CD4-positive, alpha-beta T cell treated with Interleukin-4 for 1 hour (primary cell): ENCODE measurements at regions not wholly inside any gene's neighbourhood (a gene's known extent, or its start where the extent isn't known, plus 50 kb on each side); places are given as distances from the start of the nearest gene placed in this dataset.

ENCODE experiments used
- DNase-seq, 2 donors: peaks; one replicate each; pipeline ENCODE4 v3.0.0-alpha.2; 2020 to 2022

DNA sequence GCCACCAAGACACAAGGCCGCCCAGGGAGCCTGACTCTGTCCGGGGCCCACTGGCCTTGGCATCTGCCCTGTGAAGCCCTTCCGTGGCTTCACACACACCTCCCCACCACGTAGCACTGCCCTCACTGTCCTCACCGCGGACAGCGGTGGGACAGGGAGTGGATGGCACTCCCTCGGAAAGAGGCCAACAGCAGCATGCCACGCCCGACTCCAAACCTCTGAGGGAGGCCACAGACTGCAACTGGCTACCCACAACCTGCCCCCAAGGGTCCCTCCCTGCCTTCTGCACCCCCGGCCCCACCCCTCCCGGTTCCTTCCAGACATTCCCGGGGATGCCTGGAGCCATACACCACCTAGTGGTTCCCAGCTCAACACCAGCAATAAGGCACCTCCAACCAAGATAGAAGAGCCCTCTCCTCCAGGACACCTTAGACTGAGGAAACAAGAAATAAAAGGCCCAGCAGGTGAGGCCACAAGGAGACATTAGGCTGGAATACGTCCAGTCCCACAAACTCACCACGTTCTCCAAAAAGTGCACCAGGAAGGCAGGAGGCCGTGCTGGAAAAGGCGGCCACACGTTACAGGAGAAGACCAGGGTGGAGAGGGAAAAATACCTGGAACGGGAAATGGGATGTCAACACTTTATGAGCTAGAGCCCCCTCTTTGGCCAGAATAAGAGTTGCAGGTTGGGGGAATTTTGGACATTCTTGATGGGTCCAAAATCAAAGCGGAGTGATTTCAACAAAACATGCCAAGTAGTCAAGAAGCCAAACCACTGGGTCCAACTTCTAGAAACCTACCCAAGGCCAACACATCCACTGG is 310.0 kb downstream of the SOX9 start:
- DNase-seq, result no peak

DNA sequence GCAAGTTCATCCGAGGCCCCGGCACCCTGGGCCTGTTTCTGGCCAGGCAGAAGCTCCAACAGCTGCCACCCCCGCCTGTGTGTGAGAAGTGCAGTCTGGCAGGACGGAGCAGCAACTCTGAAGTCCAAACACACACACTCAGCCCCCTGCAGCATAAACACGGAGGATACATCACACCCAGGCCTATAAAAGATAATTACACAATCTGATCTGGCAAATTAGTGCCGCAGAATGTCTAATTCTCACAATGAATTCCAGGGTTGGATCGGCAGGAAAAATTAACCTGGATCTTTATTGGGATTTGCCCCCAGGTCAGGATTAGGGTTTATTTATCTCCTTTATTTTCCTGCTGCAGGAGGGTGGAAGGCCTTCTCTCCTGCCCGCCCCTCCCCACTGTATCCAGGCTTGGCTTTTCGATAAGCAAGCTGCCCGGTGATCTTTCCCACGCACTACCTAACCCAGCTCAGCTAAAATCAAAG is 311.4 kb downstream of the SOX9 start:
- DNase-seq, result no peak

DNA sequence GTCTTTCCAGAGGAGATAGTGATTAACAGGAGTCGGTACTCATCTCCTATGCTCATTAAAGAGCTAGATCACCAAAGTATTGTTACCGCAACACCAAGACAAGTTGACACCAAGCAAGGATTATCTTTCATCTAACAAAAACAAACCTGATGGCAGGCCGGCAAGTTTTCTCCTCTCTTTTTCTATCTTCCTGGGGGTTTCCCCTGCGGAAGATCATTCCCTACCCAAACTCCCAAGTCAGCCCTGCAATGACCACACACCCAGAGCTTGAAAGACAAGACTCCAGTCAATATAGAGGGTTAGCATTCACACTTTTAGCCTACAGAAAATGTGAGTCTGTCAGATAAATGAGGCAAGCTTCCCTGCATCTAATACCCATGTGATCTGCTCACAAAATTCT is 312.1 kb downstream of the SOX9 start:
- DNase-seq, result no peak

DNA sequence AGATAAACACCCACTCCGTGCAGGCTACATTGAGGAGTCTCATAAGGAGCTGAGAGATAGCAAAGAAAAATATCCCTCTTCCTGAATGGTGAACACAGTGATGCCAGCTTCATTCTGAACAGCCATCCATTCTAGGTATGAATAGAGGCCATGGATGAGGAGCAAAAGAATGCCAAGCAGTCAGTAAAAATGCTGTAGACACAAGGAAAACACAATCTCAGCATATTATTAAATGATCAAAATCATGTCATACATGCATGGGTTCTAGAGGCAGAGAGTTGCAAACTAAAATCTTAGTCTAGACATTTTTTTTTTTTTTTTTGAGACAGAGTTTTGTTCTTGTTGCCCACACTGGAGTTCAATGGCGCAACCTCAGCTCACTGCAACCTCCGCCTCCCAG is 313.0 kb downstream of the SOX9 start:
- DNase-seq, result no peak

DNA sequence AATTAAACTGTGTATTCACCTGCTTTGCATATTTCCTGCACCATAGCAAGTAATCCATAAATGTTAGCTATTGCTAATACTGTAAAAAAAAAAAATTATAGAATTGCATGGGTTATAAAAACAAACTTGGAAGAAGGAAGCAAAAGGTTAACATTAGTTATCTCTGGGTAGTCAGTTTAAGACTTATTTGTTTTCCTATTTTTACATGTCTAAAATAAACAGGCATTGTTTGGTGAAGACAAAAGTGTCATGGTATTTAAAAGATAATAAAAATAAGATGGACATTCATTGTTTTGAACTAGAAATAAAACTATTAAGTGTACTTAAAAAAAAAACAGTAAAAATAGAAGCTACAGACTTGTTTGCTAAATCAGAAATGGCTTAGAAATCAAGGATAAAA is 313.8 kb downstream of the SOX9 start:
- DNase-seq, result no peak

DNA sequence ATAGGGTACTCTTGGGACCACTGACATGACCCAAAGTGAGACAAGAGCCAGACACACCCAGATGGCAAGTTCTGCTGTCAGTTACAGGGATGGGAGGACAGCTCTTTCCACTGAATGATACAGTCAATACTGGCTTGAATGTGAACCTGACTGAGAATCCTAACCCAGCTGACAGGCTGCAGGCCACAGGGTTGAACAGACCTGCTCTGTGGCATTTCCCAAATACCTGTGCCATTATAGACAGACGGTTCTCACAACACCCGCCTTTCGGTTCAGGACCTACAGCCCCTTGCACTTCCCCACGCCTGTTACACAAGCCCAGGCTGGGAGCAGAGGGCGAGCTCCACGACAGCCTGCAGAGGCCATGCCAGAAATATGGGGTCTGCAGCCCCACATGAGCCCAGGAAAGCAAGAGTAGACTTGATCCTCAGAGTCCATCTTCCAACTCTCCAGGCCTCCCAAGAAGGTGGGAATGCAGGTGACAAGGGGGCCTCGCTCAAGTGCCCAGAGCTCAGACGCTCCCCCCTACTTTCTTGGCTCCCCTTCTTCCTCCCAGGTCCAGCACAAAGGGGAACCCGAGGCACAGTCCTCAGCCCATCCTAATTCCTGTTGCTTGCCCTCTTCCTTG is 314.3 kb downstream of the SOX9 start:
- DNase-seq, result no peak

DNA sequence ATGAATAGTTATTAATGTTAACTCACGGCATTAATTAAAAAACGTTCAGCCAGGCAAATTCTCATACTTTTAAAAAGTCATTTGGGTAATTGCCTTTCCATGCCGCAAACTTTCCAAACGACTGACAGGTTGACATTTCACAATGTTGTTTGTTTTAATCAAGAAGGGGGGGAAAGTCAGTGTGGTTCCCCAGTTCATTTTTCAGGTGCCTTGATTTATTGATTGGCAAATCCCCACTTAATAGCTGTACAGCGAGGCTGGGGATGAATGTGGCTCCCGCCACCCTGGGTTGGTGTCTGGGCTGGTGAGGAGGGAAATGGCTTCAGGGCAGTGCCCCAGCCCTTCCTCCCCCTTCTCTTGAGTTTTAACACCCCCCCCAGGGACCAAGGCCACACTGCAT is 318.0 kb downstream of the SOX9 start:
- DNase-seq, result no peak

DNA sequence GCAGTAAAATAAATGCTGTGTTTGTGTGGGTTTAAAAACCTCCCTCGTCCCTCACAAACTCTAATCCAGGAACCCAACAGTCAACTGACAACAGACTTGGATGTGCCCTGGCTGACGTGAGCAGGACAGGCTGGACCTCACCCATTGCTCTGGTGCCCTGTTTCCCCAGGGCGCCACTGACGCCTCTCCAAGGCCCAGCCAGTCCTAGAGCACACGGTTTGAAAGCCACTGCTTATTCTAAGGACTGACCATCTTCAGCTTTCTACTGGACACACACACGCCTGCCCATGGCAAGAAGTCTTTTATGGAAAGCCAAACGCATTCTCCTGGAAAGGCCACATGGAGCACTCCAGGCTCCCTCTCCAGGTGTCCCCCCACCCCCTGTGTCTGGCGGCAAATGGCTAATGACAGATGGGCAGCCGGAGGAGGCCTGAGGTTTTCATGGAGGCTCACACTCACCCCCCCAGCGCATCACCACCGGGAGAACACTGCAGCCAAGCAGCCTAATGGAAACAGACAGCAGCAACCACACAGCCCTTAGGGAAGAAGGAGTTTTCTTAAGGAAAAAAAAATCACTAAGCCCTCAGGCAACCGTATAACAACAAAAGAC is 319.2 kb downstream of the SOX9 start:
- no peak for DNase-seq

DNA sequence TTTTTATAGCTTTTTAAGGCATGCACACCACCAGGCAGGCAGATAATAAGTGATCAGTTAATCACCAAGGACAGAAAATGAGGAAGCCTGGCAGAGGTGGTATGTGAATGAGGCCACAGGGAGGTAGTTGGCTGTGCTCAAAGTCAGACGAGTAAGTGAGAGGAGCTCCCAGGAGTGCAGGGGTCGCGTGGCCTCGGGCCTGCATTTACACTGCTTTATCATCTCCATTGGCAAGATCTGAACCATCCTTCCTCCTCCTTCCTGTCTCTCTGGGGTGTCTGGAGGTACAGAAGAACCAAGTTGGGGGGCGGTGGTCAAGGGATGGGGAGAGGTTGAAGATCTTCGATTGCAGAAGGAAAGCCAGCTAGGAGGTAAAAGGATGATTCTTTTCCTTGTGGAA is 320.1 kb downstream of the SOX9 start:
- no peak for DNase-seq

DNA sequence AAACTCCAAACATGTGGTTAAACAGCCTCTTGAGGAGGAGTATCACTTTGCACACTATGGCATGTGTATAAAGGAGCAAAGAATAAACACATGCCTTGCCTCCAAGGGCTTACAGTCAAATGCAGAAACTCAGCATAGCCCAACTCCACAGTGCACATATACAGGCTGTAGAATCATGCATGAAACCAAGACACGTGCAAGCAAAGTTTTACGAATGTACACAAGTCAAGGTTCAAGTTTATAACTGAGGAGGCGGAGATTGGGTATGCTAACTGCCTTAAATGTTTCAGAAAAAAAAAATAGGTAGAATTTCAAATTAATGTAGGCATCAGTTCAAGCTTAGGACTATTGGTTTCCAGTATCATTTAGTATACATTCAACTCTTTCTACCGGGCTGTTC is 321.1 kb downstream of the SOX9 start:
- no peak for DNase-seq

DNA sequence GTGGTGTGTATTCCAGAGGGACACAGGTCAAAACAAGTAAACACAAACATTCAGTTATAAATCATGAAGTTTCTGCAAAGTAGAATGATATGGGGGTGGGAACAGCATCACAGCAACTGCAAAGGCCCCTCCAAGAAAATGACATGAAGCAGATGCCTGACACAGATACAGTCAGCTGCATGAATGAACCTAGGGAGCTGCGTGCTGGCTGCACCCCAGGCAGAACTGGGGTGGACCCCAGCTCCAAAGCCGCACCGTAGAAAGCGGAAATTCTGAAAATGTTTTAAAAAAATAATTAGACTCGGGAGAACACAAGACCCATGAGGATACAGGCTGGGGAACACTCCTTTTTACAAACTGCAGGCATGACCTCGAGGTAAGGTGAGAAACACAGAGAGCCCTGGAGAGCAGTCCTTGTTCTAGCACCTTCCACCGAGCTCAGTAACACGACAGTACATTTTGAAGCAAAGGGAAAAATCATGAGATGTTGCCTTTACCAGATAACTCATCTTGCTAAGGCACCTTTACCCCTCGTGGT is 323.8 kb downstream of the SOX9 start:
- DNase-seq, result no peak

DNA sequence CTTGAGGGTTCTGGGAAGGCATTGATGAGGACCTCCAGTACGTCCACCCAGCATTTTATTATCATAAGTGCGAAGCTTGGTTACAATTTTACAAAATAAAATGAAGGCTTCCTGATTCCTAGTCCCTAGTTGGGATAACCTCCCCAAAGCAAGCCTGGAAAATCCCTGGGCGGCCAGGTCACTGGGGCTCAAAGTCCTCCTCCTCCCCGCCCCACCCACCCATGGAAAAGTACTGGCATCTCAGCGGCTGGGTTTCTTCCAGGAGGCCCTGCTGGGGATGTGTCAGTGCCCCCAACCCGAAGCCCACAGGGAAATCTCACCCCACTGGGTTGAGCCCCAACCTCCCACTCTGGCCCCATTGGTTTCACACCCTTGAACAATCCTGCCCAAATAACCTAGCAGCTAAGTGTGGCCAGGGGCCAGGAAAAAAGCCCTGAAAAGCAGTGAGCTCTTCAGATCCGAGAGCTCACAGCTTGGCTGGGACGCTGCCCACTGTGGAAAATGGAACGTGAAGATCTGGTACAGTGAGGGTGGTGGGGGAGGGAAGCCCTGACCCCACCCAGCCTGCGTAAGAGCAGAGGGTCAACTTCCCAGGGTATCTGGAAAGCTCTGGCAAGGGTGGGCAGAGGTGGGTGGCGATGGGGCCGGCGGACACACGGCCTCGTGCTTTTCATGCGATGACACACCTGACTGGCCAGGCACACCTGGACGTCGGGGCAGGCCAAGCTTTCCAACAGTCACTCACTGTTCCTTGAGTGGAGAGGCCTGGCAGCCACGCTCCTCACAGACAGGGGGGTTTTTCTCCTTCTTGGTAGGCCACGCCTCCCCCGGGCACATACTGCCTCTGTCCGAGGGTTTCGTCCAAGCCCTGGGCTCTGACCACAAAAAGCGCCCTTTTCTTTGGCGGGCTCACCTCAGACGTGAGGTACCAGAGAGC is 324.5 kb downstream of the SOX9 start:
- DNase-seq, result no peak

DNA sequence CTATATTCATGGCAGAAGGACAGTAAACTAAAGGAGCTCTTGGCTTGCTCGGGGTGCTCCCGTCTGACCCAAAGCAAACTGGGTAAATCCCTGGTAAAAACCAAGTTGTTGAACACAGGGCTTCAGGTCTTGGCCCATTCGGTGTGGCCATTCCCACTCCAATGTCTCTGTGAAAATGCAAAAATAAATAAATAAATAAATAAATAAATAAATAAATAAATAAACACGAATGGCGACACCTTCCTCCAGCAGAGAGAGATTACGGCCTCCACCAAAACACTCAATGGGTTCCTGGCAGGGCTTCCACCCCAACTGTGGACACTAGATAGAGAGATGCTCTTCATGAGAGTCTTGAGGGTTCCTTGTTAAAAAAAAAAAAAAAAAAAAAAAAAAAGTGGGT is 325.3 kb downstream of the SOX9 start:
- no peak for DNase-seq

DNA sequence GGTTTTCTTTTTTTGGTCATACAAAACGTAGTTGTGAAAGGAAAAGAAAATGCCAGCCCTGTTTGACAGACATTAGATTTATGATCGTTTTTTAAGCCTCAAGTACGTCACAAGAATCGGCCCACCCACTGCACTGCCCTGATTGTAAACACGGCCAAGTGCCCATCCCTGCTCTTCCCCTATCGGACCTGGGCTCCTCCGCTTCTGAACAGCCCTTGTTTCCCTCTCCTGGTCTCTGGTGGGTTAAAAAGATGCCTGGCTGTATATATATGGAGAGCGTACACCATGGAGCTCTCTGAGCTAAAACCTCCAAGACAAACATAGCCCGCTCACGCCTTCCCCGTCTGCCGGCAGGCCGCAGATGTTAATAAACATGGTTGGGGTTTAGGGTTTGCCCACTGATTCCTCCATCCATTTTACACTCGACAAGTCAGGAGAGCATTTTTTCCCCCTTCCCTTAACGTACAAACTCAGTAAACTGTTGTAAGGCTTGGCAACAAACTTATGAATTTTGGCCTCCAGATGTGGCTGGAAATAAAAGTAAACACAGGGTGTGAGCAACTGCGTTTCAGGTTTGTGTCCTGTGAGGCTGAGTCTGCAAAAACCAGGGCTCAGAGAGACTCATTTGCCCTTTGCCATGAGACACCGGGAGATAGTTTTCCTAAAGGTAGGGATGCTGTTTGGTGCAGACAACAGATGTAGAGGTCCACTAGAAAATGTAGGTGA is 325.9 kb downstream of the SOX9 start:
- no peak for DNase-seq

DNA sequence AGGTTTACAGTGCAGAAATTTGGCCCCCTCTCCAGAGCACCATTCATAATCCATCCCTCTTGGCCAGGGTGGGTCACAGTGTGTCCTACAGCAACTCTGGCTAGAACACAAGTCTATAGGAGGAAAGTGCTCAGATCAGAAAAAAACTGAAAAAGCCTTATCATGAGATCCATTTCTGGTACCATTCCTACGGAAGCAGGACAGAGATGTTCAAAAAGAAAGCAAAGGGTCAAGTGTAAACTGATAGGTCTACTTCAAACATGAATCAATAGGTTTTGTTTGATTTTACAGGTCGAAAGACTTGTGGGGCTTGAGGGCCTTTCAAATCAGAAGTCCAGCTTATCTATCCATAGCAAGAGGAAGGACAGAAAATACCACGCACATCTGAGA is 326.4 kb downstream of the SOX9 start:
- DNase-seq, result no peak

DNA sequence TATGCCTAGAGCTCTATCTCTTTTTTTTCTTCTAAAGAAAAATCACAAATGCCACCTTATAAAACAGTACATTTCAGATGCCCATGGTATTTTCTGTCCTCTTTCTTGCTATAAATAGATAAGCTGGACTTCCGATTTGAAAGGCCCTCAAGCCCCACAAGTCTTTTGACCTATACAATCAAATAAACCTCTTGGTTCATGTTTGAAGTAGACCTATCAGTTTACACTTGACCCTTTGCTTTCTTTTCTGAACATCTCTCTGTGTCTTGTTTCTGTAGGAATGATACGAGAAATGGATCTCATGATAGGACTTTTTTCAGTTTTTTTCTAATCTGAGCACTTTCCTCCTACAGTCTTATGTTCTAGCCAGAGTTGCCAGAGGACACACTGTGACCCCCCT is 327.2 kb downstream of the SOX9 start:
- no peak for DNase-seq

DNA sequence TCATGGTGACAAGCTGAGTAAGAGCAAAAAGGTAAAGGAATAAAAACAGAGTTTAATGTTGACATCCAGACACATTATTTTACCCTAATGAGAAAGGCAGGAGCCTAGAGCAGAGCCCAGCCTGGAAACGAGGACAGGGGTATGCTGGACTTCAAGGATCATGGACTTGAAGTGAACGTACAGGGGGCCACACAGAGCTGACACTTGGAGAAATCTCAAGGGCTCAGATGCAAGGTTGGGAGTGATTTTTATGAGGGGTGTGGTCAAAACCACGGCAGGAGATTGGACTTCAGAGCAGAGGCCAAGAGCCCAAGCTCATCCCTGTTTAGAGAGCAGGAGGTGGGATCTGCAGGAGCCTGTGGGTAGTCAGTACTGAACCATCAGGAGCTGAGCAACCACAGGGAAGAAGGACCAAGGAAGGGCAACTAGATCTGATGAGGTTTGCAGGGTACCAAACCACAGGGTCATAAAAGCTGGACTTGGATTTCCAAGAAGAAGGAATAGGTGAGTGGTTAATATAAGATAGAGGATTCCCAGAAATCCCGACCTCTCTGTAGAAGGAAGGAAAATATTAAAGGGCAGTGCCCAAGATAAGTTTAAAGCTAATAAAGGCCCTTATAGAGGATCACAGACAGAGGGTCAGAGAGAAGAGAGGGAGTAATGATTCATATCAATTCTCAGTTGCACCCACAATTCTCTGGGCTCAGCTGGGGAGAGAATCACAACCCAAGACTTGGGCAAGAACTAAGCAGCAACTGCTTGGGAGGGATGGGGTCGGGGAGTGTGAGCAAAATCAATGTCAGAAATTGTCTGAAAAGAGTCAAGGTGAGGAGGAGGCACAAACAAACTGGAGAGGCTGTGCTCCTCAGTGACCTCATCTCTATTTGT is 331.7 kb downstream of the SOX9 start:
- DNase-seq, result no peak

DNA sequence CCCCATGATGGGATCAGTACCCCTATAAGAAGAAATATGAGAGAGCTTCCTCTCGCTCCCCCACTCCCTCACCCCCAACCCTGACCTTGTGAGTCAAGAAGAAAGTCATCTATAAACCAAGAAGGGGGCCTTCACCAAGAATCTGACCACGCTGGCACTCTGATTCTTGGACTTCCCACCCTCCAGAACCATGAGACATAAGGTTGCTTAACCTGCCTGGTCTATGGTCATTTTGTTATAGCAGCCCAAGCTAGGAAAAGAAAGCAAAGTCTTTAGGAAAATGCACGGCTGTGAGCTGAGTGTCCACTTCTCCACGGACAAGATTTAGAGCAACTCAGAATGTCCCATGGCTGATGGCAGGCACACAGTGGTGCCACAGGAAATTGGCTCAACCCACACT is 333.5 kb downstream of the SOX9 start:
- no peak for DNase-seq

DNA sequence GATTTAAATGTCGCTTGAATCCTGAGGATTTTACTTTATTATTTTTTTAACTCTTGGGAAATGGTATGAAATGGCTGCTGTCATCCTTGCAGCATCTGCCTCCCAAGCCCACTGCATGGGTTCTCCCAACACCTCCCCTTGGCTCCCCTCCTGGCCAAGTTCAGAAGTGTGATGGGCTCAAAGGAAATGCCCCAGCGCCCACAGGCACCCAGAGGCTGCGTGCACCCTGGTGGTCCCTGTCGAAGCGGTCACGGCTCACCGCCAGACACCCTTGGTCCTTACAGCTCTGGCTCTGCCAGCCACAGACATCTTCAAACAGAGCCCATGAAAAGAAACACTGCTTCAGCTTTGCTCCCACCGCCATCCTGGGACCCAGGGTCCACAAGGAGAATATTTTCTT is 334.7 kb downstream of the SOX9 start:
- DNase-seq, result no peak

DNA sequence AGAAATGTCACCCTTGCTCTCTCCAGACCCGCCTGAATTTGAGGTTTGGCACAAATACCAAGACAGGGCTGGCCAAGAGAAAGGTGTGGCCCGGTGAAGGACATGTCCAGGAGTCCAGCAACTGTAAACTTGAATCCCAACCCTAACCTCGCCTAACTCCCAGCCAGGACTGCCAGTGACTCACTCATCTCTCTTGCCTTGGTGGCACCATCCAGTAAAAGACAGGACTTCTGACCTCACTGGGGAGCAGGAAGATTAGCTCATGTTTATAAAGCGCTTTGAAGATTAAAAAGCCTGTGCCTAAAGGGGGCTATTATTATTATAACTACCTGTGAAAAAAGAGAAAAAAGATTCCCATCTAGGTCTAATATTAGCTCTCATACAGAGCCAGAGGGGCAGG is 335.3 kb downstream of the SOX9 start:
- no peak for DNase-seq

DNA sequence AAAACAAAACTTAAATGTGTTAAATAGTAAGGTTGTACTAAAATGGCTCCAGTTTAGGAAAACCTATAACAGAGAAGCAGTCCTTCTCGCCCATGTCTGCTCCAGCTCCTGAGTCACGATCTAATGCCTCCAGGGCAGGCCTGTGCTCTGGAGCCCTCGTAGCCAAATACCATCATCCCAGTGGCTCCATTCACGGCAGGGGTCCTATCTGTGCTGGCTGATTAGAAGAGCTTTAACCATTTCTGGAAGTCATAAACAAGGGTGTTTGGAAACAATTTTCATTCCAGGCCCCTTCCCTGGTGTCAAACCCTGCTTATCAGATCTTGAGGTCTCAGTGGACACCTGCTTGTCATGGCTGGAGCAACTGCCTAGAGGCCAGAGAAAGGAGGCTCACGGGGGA is 336.9 kb downstream of the SOX9 start:
- DNase-seq, result no peak
